Astrocyte (in vitro differentiated cells and primary cell): ENCODE measurements at regions not wholly inside any gene's neighbourhood (a gene's known extent, or its start where the extent isn't known, plus 50 kb on each side); places are given as distances from the start of the nearest gene placed in this dataset.

Experiments
- DNase-seq: peaks from one replicate; pipeline ENCODE4 v3.0.0-alpha.2; 2010; ENCODE audit warnings: low read depth
- FAIRE-seq: peaks from 2 replicates; lab custom pipeline; 2011; peaks lifted over from hg19 to GRCh38; lab: Jason Lieb, UNC
- H2AFZ ChIP-seq: 2 replicates; pipeline ENCODE4 v1.6.0; 2012; ENCODE audit warnings: low read depth, low read length, inconsistent platforms
- H3K27ac ChIP-seq: 2 replicates; pipeline ENCODE4 v1.5.1; 2011; ENCODE audit warnings: low read depth, low read length, inconsistent platforms
- H3K27me3 ChIP-seq: 2 replicates; pipeline ENCODE4 v1.6.0; 2011; ENCODE audit warnings: low read length, inconsistent platforms; ENCODE audit not compliant: insufficient read depth
- H3K36me3 ChIP-seq: 2 replicates; pipeline ENCODE4 v1.5.1; 2011; ENCODE audit warnings: low read length, inconsistent platforms; ENCODE audit not compliant: insufficient read depth
- H3K4me1 ChIP-seq: 2 replicates; pipeline ENCODE4 v1.5.1; 2011; ENCODE audit warnings: low read length, inconsistent platforms; ENCODE audit not compliant: insufficient read depth
- H3K4me2 ChIP-seq: 2 replicates; pipeline ENCODE4 v1.6.0; 2012; ENCODE audit warnings: low read length, inconsistent platforms
- H3K4me3 ChIP-seq: 2 replicates; pipeline ENCODE4 v1.5.1; 2011; ENCODE audit warnings: low read depth, mild to moderate bottlenecking, low read length, inconsistent platforms; ENCODE audit not compliant: insufficient read depth
- H3K79me2 ChIP-seq: 2 replicates; pipeline ENCODE4 v1.6.0; 2012; ENCODE audit warnings: mild to moderate bottlenecking, low read length, inconsistent platforms; ENCODE audit not compliant: insufficient read depth
- H3K9ac ChIP-seq: 2 replicates; pipeline ENCODE4 v1.6.0; 2012; ENCODE audit warnings: mild to moderate bottlenecking, low read length, inconsistent platforms
- H3K9me3 ChIP-seq: 2 replicates; pipeline ENCODE4 v1.5.1; 2012; ENCODE audit warnings: low read depth, mild to moderate bottlenecking, low read length, inconsistent platforms; ENCODE audit not compliant: insufficient read depth
- H4K20me1 ChIP-seq: 2 replicates; pipeline ENCODE4 v1.6.0; 2012; ENCODE audit warnings: low read length, inconsistent platforms; ENCODE audit not compliant: insufficient read depth
- H3K27ac Mint-ChIP-seq: one replicate; pipeline ENCODE4 v1.8.0; 2021; ENCODE audit warnings: mild to moderate bottlenecking, mixed read lengths; ENCODE audit not compliant: unreplicated experiment
- H3K27me3 Mint-ChIP-seq: one replicate; pipeline ENCODE4 v1.8.0; 2021; ENCODE audit warnings: low read depth, mixed read lengths; ENCODE audit not compliant: unreplicated experiment
- H3K36me3 Mint-ChIP-seq: one replicate; pipeline ENCODE4 v1.8.0; 2021; ENCODE audit warnings: low read depth, mixed read lengths; ENCODE audit not compliant: unreplicated experiment
- H3K4me1 Mint-ChIP-seq: one replicate; pipeline ENCODE4 v1.8.0; 2021; ENCODE audit warnings: low read depth, mixed read lengths; ENCODE audit not compliant: unreplicated experiment
- H3K4me3 Mint-ChIP-seq: one replicate; pipeline ENCODE4 v1.8.0; 2021; ENCODE audit warnings: mild to moderate bottlenecking, moderate library complexity, mixed read lengths; ENCODE audit not compliant: unreplicated experiment
- H3K9me3 Mint-ChIP-seq: one replicate; pipeline ENCODE4 v1.8.0; 2021; ENCODE audit warnings: mild to moderate bottlenecking, mixed read lengths; ENCODE audit not compliant: unreplicated experiment
- CTCF ChIP-seq: IDR thresholded peaks from 2 replicates; pipeline ENCODE4 v1.5.1; 2011; ENCODE audit warnings: low read depth, mild to moderate bottlenecking, inconsistent platforms, low read length, moderate library complexity; ENCODE audit not compliant: insufficient read depth
- EZH2 ChIP-seq: IDR thresholded peaks from 2 replicates; pipeline ENCODE4 v1.6.1; 2012; ENCODE audit warnings: mild to moderate bottlenecking, low read length, inconsistent platforms; ENCODE audit not compliant: insufficient read depth

GRCh38 chr9:16157651-16158050 is 604.8 kb downstream of the CCDC171 start:
- H3K9ac ChIP-seq, result no peak overlapping the region
- H4K20me1 ChIP-seq, result no peaks in the 10 kb centered on the region
- H3K4me3 ChIP-seq, result no peak overlapping the region
- Mint-ChIP-seq H3K9me3 (no peaks in the 10 kb centered on the region), H3K36me3 (no peaks in the 10 kb centered on the region), H3K27ac (no peak overlapping the region), H3K27me3 (no peaks in the 10 kb centered on the region), H3K4me3 (no peak overlapping the region), H3K4me1 (peaks cover 3% of the 10 kb centered on the region)
- H3K4me1 ChIP-seq, result peaks cover 6% of the 10 kb centered on the region
- no peak overlapping the region for H2AFZ ChIP-seq
- no peaks in the 10 kb centered on the region for H3K9me3 ChIP-seq
- no peak for FAIRE-seq
- H3K27ac ChIP-seq, result no peak overlapping the region
- TF ChIP-seq CTCF (no peak), EZH2 (no peak)
- no peak overlapping the region for H3K4me2 ChIP-seq
- H3K36me3 ChIP-seq, result no peaks in the 10 kb centered on the region
- DNase-seq, result no peak
- H3K27me3 ChIP-seq, result no peaks in the 10 kb centered on the region
- no peaks in the 10 kb centered on the region for H3K79me2 ChIP-seq

GRCh38 chr9:16158093-16158492 is 605.2 kb downstream of the CCDC171 start:
- no peak overlapping the region for H3K9ac ChIP-seq
- Mint-ChIP-seq H3K27ac (no peak overlapping the region), H3K4me1 (peaks cover 3% of the 10 kb centered on the region), H3K36me3 (no peaks in the 10 kb centered on the region), H3K9me3 (no peaks in the 10 kb centered on the region), H3K27me3 (no peaks in the 10 kb centered on the region), H3K4me3 (no peak overlapping the region)
- DNase-seq (no peak), FAIRE-seq (no peak)
- H3K9me3 ChIP-seq, result no peaks in the 10 kb centered on the region
- no peak overlapping the region for H3K27ac ChIP-seq
- H3K4me1 ChIP-seq, result peaks cover 6% of the 10 kb centered on the region
- H3K79me2 ChIP-seq, result no peaks in the 10 kb centered on the region
- H2AFZ ChIP-seq, result no peak overlapping the region
- no peaks in the 10 kb centered on the region for H3K27me3 ChIP-seq
- no peak overlapping the region for H3K4me3 ChIP-seq
- no peaks in the 10 kb centered on the region for H4K20me1 ChIP-seq
- TF ChIP-seq EZH2, result no peak
- TF ChIP-seq CTCF, result no peak
- no peaks in the 10 kb centered on the region for H3K36me3 ChIP-seq
- no peak overlapping the region for H3K4me2 ChIP-seq

- no peaks in the 10 kb centered on the region for H4K20me1 ChIP-seq
- Mint-ChIP-seq H3K9me3 (peaks cover 2% of the 10 kb centered on the region), H3K36me3 (peaks cover 2% of the 10 kb centered on the region), H3K4me1 (no peaks in the 10 kb centered on the region), H3K4me3 (no peak overlapping the region), H3K27ac (no peak overlapping the region), H3K27me3 (peaks cover 3% of the 10 kb centered on the region)
- no peak for FAIRE-seq
- H3K79me2 ChIP-seq, result no peaks in the 10 kb centered on the region
- no peak overlapping the region for H3K4me2 ChIP-seq
- H3K4me3 ChIP-seq, result no peak overlapping the region
- H3K4me1 ChIP-seq, result no peaks in the 10 kb centered on the region
- no peaks in the 10 kb centered on the region for H3K27me3 ChIP-seq
- no peaks in the 10 kb centered on the region for H3K36me3 ChIP-seq
- H3K9ac ChIP-seq, result no peak overlapping the region
- TF ChIP-seq EZH2, result no peak
- H3K27ac ChIP-seq, result no peak overlapping the region
- H2AFZ ChIP-seq, result no peak overlapping the region
- no peak for DNase-seq
- no peaks in the 10 kb centered on the region for H3K9me3 ChIP-seq
Observed at GRCh38 chr9:16161483-16161882, 608.6 kb downstream of the CCDC171 start.
